SH-SY5Y (cell line): ENCODE measurements at regions not wholly inside any gene's neighbourhood (a gene's known extent, or its start where the extent isn't known, plus 50 kb on each side); places are given as distances from the start of the nearest gene placed in this dataset.

ENCODE experiments used
- GATA2 ChIP-seq: IDR thresholded peaks from 2 replicates; pipeline ENCODE4 v1.6.1; 2011; ENCODE audit warnings: mild to moderate bottlenecking, low read depth, low read length
- GATA3 ChIP-seq: IDR thresholded peaks from 2 replicates; pipeline ENCODE4 v1.6.1; 2011; ENCODE audit warnings: low read depth, mild to moderate bottlenecking, low read length, moderate library complexity

DNA sequence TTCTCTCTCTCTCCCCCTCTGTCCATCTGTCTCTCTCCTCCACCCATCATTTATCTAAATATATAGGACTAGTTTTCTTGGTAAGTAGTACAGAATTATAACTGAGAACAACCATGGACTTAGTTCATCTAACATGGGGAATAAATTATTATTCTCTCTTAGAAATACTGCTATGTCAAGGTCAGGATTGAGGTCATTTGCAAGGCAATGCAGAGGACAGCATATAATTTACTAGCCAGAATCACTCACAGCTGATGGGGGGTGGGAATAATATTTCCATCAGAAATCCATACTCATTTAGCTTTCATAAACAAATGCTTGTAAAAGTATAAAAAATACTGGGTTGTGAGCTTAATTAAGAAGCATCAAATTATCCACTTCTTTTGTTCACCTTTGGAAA is 553.9 kb upstream of the POU3F2 start:
- no peak for TF ChIP-seq GATA2
- TF ChIP-seq GATA3, result no peak

- TF ChIP-seq GATA3, result no peak
- TF ChIP-seq GATA2, result no peak
Observed at GRCh38 chr6:98286620-98287019, 547.8 kb upstream of the POU3F2 start.

DNA sequence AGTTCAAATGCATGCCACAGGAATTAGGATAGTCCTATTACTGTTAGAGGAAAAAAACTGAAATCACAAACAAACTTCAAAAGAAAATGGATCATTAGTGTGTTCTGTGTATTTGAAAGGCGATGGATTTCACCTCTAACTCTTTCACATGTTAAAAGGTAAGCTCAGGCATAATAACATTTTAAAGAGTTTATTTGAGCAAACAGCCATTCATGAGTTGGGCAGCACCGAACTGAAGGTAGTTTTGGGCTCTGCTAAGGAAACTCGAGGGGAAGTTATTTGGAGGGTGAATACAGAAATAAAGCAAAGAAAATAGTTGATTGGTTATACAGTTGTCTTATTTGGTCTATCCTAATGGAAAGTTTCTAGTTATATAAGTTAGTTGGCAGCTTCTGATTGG is 546.5 kb upstream of the POU3F2 start:
- TF ChIP-seq GATA3 (no peak), GATA2 (no peak)

DNA sequence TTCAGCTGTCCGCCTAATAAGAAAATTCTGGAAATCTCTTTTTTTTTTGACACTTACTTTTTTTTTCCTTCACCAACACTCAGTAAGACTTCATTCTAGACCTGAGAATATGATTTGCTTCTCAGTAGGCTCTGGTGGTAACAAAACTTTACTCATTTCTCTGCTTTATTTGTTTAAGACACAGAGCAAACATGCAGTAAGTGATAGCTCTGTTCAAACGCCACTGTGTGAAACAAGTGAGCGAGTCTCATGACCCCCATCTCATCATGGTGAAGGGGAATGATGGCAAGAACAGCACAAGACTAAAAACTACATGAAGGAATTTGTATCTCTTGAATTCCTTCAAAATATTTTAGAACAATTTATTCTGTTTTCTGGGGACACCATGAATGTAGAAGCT is 541.6 kb upstream of the POU3F2 start:
- TF ChIP-seq GATA2, result no peak
- no peak for TF ChIP-seq GATA3

GRCh38 chr6:98295515-98296175 is 538.7 kb upstream of the POU3F2 start:
- TF ChIP-seq GATA2 (no peak), GATA3 (no peak)

DNA sequence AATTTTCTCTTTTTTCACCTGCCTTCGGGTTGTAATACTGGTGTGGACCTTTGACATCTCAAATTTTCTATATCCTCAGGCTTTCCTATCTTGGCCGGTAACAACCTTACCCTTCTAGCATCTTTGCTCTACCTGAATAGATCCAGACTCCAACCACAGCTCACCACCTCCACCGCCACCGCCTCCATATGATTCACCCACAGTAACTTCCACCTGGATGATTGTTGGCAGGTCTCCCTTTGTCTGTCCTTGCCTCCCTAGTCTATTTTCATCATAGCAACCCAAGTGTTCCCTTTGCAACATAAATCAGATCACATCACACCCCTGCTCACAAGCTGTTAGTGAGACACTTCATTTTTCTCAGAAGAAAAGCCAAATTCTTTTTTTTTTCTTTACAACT is 525.8 kb upstream of the POU3F2 start:
- TF ChIP-seq GATA3, result no peak

GRCh38 chr6:98310443-98310842 is 523.9 kb upstream of the POU3F2 start:
- TF ChIP-seq GATA2 (no peak), GATA3 (no peak)

GRCh38 chr6:98323605-98324004 is 510.8 kb upstream of the POU3F2 start:
- TF ChIP-seq GATA2 (no peak), GATA3 (no peak)

- no peak for TF ChIP-seq GATA2
- TF ChIP-seq GATA3, result no peak
Observed at GRCh38 chr6:98324446-98324845, 509.9 kb upstream of the POU3F2 start.

GRCh38 chr6:98325366-98325765 is 509.0 kb upstream of the POU3F2 start:
- TF ChIP-seq GATA2 (no peak), GATA3 (no peak)

DNA sequence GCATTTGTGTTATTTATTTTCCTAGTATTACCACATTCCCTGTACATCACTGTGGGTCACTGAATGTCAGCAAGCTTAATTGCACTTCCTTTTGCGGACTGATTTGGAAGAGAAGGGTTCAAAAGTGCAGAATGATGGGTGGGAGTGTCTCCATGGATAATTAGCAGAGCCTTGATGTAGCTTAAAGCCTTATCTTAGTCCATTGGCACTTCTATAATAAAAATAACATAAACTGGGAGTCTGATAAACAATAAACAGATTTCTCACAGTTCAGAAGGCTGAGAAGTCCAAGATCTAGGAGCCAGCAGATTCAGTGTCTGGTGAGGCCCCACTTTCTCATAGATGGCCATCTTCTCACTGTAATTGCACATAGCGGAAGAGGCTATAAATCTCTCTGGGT is 501.1 kb upstream of the POU3F2 start:
- TF ChIP-seq GATA3 (no peak), GATA2 (no peak)

DNA sequence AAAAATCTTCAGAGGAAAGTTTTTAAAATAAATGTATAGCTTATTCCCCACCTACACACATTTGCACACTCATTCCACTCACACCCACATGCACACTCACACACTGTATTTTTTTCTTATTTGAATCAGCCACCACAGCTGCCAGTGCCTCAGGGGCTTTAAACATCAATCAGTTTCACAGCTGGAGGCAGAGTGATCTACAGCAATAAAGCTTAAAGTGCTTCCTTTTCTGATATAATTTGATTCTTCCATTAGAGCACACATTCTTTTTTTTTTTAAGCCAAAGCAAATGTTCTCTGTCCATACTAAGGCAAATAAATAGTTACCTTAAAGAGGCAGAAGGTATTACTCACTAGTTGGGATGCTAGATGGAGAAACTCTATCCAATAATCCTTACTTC is 498.8 kb upstream of the POU3F2 start:
- TF ChIP-seq GATA3 (no peak), GATA2 (no peak)

DNA sequence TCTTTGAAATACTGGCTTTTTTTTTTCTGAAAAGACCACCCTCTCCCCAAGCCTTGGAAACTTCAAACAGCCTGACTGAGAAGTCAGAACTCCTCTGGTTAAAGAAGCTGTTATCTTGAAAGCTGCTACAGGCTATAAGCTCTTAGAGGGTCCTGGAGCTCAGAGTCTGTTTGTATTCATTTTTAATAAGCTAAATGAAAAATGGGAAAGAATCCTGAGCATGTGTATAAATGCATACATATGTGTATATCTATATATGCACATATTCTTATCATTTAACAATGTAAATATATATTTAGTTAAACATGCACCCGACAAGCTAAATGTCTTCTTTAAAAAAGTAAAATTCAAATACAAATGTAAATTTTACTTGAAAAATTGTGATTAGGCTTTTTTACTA is 494.9 kb upstream of the POU3F2 start:
- TF ChIP-seq GATA2 (no peak), GATA3 (no peak)

DNA sequence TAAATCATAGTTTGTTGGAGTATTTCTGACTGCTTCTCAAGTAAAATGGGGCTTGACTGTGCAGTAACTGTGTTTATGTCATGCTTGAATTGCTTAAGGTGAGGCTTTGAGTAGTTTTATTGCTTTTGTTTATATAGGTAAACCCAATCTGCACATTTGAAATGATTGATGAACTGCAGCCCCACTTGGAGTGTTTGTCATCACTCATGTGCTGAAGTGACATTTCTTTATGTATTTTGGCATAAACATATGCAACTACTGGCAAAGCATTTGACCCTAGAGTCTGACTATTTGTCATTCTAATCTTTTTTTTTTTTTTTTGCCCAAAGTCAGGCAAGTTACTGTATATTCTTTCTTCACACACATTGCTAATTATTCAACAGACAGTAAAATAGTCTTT is 491.4 kb upstream of the POU3F2 start:
- no peak for TF ChIP-seq GATA3
- no peak for TF ChIP-seq GATA2

DNA sequence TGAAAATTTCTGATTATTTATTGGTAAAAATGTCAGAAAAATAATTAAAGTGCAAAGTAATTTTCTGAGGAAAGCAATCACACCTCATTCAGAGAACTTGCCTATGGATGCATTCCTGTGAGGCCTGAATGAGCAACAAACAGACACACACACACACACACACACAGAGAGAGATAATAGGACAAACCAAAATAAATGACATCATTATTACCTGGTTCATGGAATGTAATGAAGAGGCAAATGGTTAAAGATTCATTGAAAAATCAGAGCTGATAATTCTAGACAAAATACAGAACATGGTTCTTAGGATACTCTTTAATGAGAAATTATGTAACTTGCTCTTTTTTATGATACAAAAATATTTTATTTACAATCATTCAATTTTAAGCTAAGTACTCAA is 490.6 kb upstream of the POU3F2 start:
- TF ChIP-seq GATA3 (no peak), GATA2 (no peak)

DNA sequence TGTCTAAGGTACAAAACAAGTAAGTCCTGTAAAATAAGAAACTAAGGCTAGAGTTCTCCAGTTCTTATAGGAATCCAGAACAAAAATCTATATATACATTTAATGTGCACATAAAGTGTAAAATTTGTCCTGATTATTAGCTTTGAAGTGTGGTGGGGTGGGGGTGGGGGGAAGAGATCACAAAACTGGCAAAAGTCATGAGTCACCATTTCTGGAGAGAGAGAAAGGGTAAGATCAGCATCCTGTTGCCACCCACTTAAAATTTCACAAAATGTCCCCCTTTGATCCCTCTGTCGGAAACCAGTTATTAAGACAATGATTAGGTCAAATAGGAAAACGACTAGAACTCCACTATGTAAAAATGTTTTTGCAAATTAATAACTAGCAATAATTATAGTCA is 482.0 kb upstream of the POU3F2 start:
- no peak for TF ChIP-seq GATA2
- no peak for TF ChIP-seq GATA3

GRCh38 chr6:98358173-98358572 is 476.2 kb upstream of the POU3F2 start:
- TF ChIP-seq GATA2 (no peak), GATA3 (no peak)
